Memory B cell (primary cell): ENCODE measurements at regions not wholly inside any gene's neighbourhood (a gene's known extent, or its start where the extent isn't known, plus 50 kb on each side); places are given as distances from the start of the nearest gene placed in this dataset.

ENCODE experiments used
- ATAC-seq: fragments of 150-1000 bp; cut with Tn5 transposase; 2 replicates; pipeline ENCODE4 v1.10.0; 2021; ENCODE audit warnings: low read depth, mild to moderate bottlenecking, moderate library complexity
- DNase-seq, 2 donors: peaks; one replicate each; pipeline ENCODE4 v3.0.0; 2022; ENCODE audit warnings: low spot score in 2 of 2
- H3K27ac Mint-ChIP-seq: one replicate; pipeline ENCODE4 v1.8.0; 2022; ENCODE audit warnings: mild to moderate bottlenecking, moderate library complexity, mixed read lengths
- H3K27me3 Mint-ChIP-seq: one replicate; pipeline ENCODE4 v1.8.0; 2022; ENCODE audit warnings: mixed read lengths
- H3K36me3 Mint-ChIP-seq: one replicate; pipeline ENCODE4 v1.8.0; 2022; ENCODE audit warnings: mild to moderate bottlenecking, mixed read lengths
- H3K4me1 Mint-ChIP-seq: one replicate; pipeline ENCODE4 v1.8.0; 2022; ENCODE audit warnings: mixed read lengths
- H3K4me3 Mint-ChIP-seq: one replicate; pipeline ENCODE4 v1.8.0; 2022; ENCODE audit warnings: mild to moderate bottlenecking, moderate library complexity, mixed read lengths
- H3K9me3 Mint-ChIP-seq: one replicate; pipeline ENCODE4 v1.8.0; 2022; ENCODE audit warnings: mixed read lengths

GRCh38 chr1:96290801-96291200 lies 430.8 kb upstream of the PTBP2 start:
- Mint-ChIP-seq H3K4me1 (no peaks in the 10 kb centered on the region), H3K27me3 (no peaks in the 10 kb centered on the region), H3K36me3 (no peaks in the 10 kb centered on the region), H3K4me3 (no peak overlapping the region), H3K9me3 (peaks cover 10% of the 10 kb centered on the region), H3K27ac (no peak overlapping the region)
- no peak for DNase-seq
- no peak for ATAC-seq

GRCh38 chr1:96291468-96291867 lies 430.1 kb upstream of the PTBP2 start:
- H3K4me3 Mint-ChIP-seq, result no peak overlapping the region

GRCh38 chr1:96292141-96292540 lies 429.4 kb upstream of the PTBP2 start:
- H3K36me3 Mint-ChIP-seq, result no peaks in the 10 kb centered on the region
- peaks cover 9% of the 10 kb centered on the region for H3K9me3 Mint-ChIP-seq
- H3K4me3 Mint-ChIP-seq, result no peak overlapping the region
- H3K27ac Mint-ChIP-seq, result no peak overlapping the region
- H3K4me1 Mint-ChIP-seq, result no peaks in the 10 kb centered on the region
- DNase-seq, result no peak
- no peaks in the 10 kb centered on the region for H3K27me3 Mint-ChIP-seq
- no peak for ATAC-seq

More at GRCh38 chr1:96291468-96291867, 430.1 kb upstream of the PTBP2 start:
- H3K36me3 Mint-ChIP-seq, result no peaks in the 10 kb centered on the region
- ATAC-seq (no peak), DNase-seq (no peak)
- no peaks in the 10 kb centered on the region for H3K27me3 Mint-ChIP-seq
- H3K4me1 Mint-ChIP-seq, result no peaks in the 10 kb centered on the region
- peaks cover 9% of the 10 kb centered on the region for H3K9me3 Mint-ChIP-seq
- no peak overlapping the region for H3K27ac Mint-ChIP-seq

DNA sequence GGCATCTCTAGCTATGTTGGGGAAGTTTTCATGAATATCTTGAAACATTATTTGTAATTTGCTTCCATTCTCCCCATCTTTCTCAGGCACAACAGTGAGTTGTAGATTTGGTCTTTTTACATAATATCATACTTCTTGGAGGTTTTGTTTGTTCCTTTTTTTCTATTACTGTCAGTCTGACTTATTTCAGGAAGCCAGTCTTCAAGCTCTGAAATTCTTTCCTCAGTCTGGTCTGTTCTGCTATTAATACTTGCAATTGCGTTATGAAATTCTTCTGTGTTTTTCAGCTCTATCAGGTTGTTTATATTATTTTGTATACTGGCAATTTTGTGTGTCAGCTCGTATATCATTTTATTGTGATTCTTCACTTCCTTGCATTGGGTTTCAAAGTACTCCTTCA lies 424.6 kb upstream of the PTBP2 start:
- no peak for DNase-seq
- Mint-ChIP-seq H3K27ac (no peak overlapping the region), H3K4me1 (no peaks in the 10 kb centered on the region), H3K36me3 (no peaks in the 10 kb centered on the region), H3K27me3 (no peaks in the 10 kb centered on the region), H3K9me3 (peaks cover 8% of the 10 kb centered on the region), H3K4me3 (no peak overlapping the region)
- ATAC-seq, result no peak

- Mint-ChIP-seq H3K4me3 (no peak overlapping the region), H3K9me3 (peaks cover 2% of the 10 kb centered on the region), H3K4me1 (no peaks in the 10 kb centered on the region), H3K27ac (no peak overlapping the region), H3K36me3 (no peaks in the 10 kb centered on the region), H3K27me3 (no peaks in the 10 kb centered on the region)
- no peak for DNase-seq
- ATAC-seq, result no peak
Observed at GRCh38 chr1:96306809-96307560, 414.6 kb upstream of the PTBP2 start.

DNA sequence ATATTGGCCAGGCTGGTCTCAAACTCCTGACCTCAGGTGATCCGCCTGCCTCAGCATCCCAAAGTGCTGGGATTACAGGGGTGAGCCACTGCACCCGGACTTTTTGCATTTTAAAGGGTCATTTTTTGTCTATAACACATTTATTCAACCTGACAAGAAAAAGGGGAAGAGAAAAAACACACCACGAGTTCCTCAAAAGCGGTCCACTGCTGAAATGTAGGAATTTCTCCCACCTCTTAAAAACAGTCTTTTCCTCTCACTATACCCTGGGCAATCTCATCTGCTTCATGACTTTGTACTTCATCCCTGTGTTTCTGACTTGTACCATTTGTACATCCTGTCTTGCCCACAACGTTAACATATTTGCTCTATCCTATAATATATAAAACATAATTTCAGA lies 413.3 kb upstream of the PTBP2 start:
- Mint-ChIP-seq H3K9me3 (peaks cover 2% of the 10 kb centered on the region), H3K4me3 (no peak overlapping the region), H3K4me1 (no peaks in the 10 kb centered on the region), H3K36me3 (no peaks in the 10 kb centered on the region), H3K27ac (no peak overlapping the region), H3K27me3 (no peaks in the 10 kb centered on the region)
- DNase-seq (no peak), ATAC-seq (no peak)

DNA sequence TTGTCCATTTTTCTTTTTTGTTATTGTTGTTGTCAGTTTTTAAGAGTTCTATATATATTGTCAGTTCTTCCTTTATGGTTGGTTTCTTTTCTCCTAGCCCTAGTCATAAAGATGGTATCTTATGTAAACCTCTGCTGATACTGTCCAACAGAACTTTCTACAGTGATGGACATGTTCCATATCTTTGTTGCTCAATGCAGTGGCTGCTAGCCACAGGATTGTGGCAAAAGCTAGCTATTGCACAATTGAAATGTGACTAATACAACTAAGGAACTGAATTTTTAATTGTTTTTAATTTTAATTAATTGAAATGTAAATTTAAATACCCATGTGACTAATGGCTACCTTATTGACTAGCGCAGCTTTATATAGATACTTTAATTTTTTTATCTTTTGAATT lies 411.8 kb upstream of the PTBP2 start:
- Mint-ChIP-seq H3K27ac (no peak overlapping the region), H3K4me3 (no peak overlapping the region)
- no peak for ATAC-seq

DNA sequence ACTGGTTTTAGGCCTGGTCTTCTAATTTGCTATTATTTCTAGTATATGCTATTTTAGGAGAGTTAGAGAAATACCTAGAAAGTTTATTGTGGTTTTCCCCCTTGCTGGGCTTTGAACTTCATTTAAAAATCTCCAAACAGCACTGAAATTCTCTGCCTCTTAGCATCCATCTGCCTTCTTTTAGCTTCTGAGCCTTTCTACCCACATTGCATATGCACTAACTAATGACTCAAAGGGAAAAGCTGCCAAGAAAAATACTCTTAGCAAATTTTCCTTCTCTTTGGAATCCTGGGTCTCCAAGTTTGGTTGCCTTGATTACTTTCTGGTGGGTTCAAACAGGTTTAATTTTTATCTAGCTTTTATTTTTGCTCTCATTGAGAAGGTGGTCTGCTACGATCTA lies 408.4 kb upstream of the PTBP2 start:
- Mint-ChIP-seq H3K9me3 (no peaks in the 10 kb centered on the region), H3K4me3 (no peak overlapping the region), H3K27me3 (no peaks in the 10 kb centered on the region), H3K36me3 (no peaks in the 10 kb centered on the region), H3K4me1 (no peaks in the 10 kb centered on the region), H3K27ac (no peak overlapping the region)
- ATAC-seq (no peak), DNase-seq (no peak)

More for the DNA sequence above, 411.8 kb upstream of the PTBP2 start:
- Mint-ChIP-seq H3K4me1 (no peaks in the 10 kb centered on the region), H3K36me3 (no peaks in the 10 kb centered on the region), H3K27me3 (no peaks in the 10 kb centered on the region), H3K9me3 (peaks cover 2% of the 10 kb centered on the region)
- DNase-seq, result no peak

DNA sequence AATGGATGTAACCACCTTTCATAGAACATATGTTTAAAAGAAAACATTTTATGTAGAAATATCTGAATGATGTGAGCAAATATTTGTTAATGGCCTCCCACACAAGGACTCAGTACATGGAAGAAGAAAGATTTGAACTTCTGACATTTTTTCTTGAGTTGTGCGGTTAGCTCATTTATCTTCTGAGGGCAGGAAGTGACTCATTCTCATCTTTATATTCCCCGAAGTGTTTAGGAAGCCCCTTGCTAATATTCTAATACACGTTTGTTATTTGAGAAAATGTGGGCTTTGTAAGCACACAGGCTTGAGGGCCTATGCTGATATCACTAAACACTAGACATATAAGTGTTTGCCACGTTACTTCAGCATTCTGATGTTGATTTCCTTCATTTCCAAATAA lies 392.5 kb upstream of the PTBP2 start:
- no peak for ATAC-seq

GRCh38 chr1:96331596-96331995 lies 390.0 kb upstream of the PTBP2 start:
- Mint-ChIP-seq H3K9me3 (peaks cover 15% of the 10 kb centered on the region), H3K4me1 (no peaks in the 10 kb centered on the region), H3K27me3 (no peaks in the 10 kb centered on the region), H3K4me3 (no peak overlapping the region), H3K27ac (no peak overlapping the region), H3K36me3 (no peaks in the 10 kb centered on the region)
- DNase-seq, result no peak
- ATAC-seq, result no peak

More for the DNA sequence above, 392.5 kb upstream of the PTBP2 start:
- no peaks in the 10 kb centered on the region for H3K27me3 Mint-ChIP-seq
- H3K9me3 Mint-ChIP-seq, result peaks cover 13% of the 10 kb centered on the region
- no peak for DNase-seq
- H3K4me1 Mint-ChIP-seq, result no peaks in the 10 kb centered on the region
- H3K36me3 Mint-ChIP-seq, result no peaks in the 10 kb centered on the region
- no peak overlapping the region for H3K27ac Mint-ChIP-seq
- H3K4me3 Mint-ChIP-seq, result no peak overlapping the region

GRCh38 chr1:96333522-96334235 lies 387.9 kb upstream of the PTBP2 start:
- Mint-ChIP-seq H3K36me3 (no peaks in the 10 kb centered on the region), H3K4me1 (no peaks in the 10 kb centered on the region), H3K27ac (no peak overlapping the region), H3K27me3 (no peaks in the 10 kb centered on the region), H3K4me3 (no peak overlapping the region), H3K9me3 (peaks cover 14% of the 10 kb centered on the region)
- DNase-seq, result no peak
- ATAC-seq, result no peak

DNA sequence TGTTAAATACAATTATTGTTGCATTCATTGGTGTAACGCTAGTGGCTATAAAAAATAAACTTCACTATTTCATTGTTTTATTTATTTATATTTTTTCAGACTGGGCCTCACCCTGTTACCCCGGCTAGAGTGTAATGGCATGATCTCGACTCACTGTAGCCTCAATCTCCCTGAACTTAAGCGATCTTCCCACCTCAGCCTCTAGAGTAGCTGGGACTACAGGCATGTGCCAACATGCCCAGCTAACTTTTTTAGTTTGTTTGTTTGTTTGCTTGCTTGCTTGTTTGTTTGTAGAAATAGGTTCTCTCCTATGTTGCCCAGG lies 387.4 kb upstream of the PTBP2 start:
- Mint-ChIP-seq H3K27ac (no peak overlapping the region), H3K4me3 (no peak overlapping the region), H3K27me3 (no peaks in the 10 kb centered on the region)

DNA sequence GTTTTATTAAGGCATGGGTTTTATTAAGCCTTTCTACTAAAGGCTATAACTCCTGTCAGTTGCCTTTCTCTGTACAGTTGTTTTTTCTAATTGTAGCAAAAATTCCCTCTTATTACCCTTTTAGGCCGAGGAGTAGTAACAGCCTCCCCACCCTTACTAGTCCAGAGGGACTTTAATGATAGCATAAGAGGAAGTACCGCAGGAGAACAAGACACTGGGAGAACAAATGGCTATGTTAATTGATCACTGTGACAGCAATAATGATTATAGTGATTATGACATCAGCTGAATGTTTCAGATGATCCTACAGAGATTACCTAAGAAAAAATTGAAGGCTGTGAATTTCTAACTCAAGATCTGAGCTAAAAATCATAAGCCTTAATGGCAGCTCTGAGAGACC lies 383.0 kb upstream of the PTBP2 start:
- peaks cover 7% of the 10 kb centered on the region for H3K9me3 Mint-ChIP-seq
- no peak overlapping the region for H3K27ac Mint-ChIP-seq
- DNase-seq (no peak), ATAC-seq (no peak)
- no peaks in the 10 kb centered on the region for H3K4me1 Mint-ChIP-seq
- H3K36me3 Mint-ChIP-seq, result no peaks in the 10 kb centered on the region
- no peak overlapping the region for H3K4me3 Mint-ChIP-seq
- no peaks in the 10 kb centered on the region for H3K27me3 Mint-ChIP-seq

More for the DNA sequence above, 387.4 kb upstream of the PTBP2 start:
- no peak for ATAC-seq
- peaks cover 14% of the 10 kb centered on the region for H3K9me3 Mint-ChIP-seq
- H3K36me3 Mint-ChIP-seq, result no peaks in the 10 kb centered on the region
- DNase-seq, result no peak
- H3K4me1 Mint-ChIP-seq, result no peaks in the 10 kb centered on the region

- DNase-seq (no peak), ATAC-seq (no peak)
- no peak overlapping the region for H3K4me3 Mint-ChIP-seq
- H3K27me3 Mint-ChIP-seq, result no peaks in the 10 kb centered on the region
- H3K27ac Mint-ChIP-seq, result no peak overlapping the region
- no peaks in the 10 kb centered on the region for H3K4me1 Mint-ChIP-seq
- peaks cover 8% of the 10 kb centered on the region for H3K9me3 Mint-ChIP-seq
- H3K36me3 Mint-ChIP-seq, result no peaks in the 10 kb centered on the region
Observed at GRCh38 chr1:96340686-96341085, 380.9 kb upstream of the PTBP2 start.

DNA sequence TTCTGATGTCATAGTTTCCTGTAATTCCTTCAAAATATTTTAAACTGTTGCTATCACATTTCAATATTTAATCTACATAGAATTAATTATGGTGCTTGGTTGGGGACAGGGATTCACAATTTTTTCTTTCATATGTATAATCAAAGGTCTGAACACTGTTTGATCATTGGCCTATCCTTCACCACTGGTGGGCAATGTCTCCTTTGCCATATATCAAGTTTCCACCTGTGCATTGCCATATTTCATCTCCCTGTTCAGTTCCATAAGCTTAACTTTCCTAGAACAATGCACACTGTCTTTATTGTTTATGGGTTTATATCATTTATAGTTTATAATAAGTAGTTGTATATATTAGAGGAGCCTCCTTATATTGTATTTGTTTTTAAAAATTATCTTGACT lies 374.9 kb upstream of the PTBP2 start:
- Mint-ChIP-seq H3K4me3 (no peak overlapping the region), H3K9me3 (peaks cover 3% of the 10 kb centered on the region), H3K27me3 (no peaks in the 10 kb centered on the region), H3K27ac (no peak overlapping the region), H3K36me3 (no peaks in the 10 kb centered on the region), H3K4me1 (no peaks in the 10 kb centered on the region)
- DNase-seq, result no peak
- no peak for ATAC-seq
